Fibroblast of lung (primary cell): ENCODE measurements at regions not wholly inside any gene's neighbourhood (a gene's known extent, or its start where the extent isn't known, plus 50 kb on each side); places are given as distances from the start of the nearest gene placed in this dataset.

ENCODE experiments used
- CTCF ChIP-seq, 2 donors: IDR thresholded peaks in 1 of 2; conservative IDR thresholded peaks in 1 of 2; 1 replicate in 1 of 2; 2 replicates in 1 of 2; pipeline ENCODE4 v1.5.1; 2011 to 2012; ENCODE audit warnings: low read length in 2 of 2, control low read depth in 1 of 2, inconsistent platforms in 1 of 2, low read depth in 1 of 2, mild to moderate bottlenecking in 1 of 2
- EZH2 ChIP-seq: IDR thresholded peaks from 2 replicates; pipeline ENCODE4 v1.5.1; 2012; ENCODE audit warnings: low read length, control low read depth, mild to moderate bottlenecking; ENCODE audit errors: missing control alignments

DNA sequence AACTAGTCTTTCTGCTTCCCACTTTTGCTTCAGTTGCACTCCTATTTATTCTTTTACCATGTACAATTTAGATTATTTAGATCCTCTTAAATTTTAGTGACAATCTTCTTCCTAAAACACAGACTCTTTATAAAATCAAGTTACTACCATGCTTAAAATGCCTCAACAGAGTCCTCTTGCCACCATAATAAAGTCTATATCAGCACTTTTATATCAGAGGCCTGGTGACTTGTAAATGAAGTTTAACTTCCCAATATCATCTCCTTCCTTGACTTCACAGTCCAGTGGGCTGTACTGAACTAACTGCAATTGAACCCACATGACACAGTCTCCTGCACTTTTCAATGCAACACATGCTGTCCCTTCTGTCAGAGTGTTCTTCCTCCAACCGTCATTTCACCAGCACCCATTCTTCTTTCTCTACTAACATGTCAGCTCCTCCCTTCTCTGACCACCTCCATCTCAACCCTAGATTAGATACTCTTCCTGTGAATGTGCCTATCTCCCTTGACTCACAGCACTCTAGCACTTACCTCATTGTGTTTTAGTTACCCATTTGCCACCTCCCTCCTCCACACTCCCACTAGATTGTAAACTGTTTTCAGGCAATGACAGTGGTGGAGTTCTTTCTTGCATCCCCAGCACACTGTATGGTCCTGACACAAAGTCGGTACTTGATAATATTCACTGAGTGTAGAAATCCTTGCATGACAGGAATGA is 414.9 kb downstream of the SATB2 start:
- TF ChIP-seq CTCF (conservative IDR thresholded peaks at IDR 0.05 in 1 of 2, IDR thresholded peaks at IDR 0.05 in 1 of 2; ENCODE audit: low read depth in 1 of 2, low read length in 2 of 2) (no peak), EZH2 (no peak)
